Right renal cortex interstitium (tissue), 3 donors: ENCODE measurements at regions not wholly inside any gene's neighbourhood (a gene's known extent, or its start where the extent isn't known, plus 50 kb on each side); places are given as distances from the start of the nearest gene placed in this dataset.

Experiments used
- DNase-seq, 3 donors: peaks; one replicate each; pipeline ENCODE4 v3.0.0-alpha.2; 2013; ENCODE audit warnings: low read depth in 3 of 3, low spot score in 2 of 3

- no peak for DNase-seq
These were observed 1293.6 kb upstream of the TENM3 start for GRCh38 chr4:180949424-180950213.

GRCh38 chr4:180950377-180950776, 1292.8 kb upstream of the TENM3 start:
- no peak for DNase-seq

GRCh38 chr4:180951312-180951711, 1291.9 kb upstream of the TENM3 start:
- no peak for DNase-seq

GRCh38 chr4:180953572-180953971, 1289.6 kb upstream of the TENM3 start:
- DNase-seq: no peak

GRCh38 chr4:180960743-180961401, 1282.3 kb upstream of the TENM3 start:
- DNase-seq: no peak

- DNase-seq: no peak
These were observed 1280.9 kb upstream of the TENM3 start for GRCh38 chr4:180962268-180962667.

GRCh38 chr4:180966312-180966711, 1276.9 kb upstream of the TENM3 start:
- no peak for DNase-seq

GRCh38 chr4:180967936-180968335, 1275.3 kb upstream of the TENM3 start:
- no peak for DNase-seq

GRCh38 chr4:180973894-180974293, 1269.3 kb upstream of the TENM3 start:
- DNase-seq: no peak

GRCh38 chr4:180990931-180991330, 1252.3 kb upstream of the TENM3 start:
- DNase-seq: no peak

GRCh38 chr4:180993244-180993836, 1249.9 kb upstream of the TENM3 start:
- DNase-seq: no peak

GRCh38 chr4:180994722-180995121, 1248.5 kb upstream of the TENM3 start:
- DNase-seq: no peak

- DNase-seq: no peak
These were observed 1244.0 kb upstream of the TENM3 start for GRCh38 chr4:180999217-180999616.

GRCh38 chr4:181004056-181004455, 1239.1 kb upstream of the TENM3 start:
- no peak for DNase-seq

GRCh38 chr4:181006499-181007260, 1236.5 kb upstream of the TENM3 start:
- no peak for DNase-seq

- no peak for DNase-seq
These were observed 1235.5 kb upstream of the TENM3 start for GRCh38 chr4:181007751-181008150.

GRCh38 chr4:181008164-181008563, 1235.0 kb upstream of the TENM3 start:
- no peak for DNase-seq

- no peak for DNase-seq
These were observed 1230.0 kb upstream of the TENM3 start for GRCh38 chr4:181013162-181013561.

GRCh38 chr4:181017038-181017437, 1226.2 kb upstream of the TENM3 start:
- no peak for DNase-seq

GRCh38 chr4:181018472-181018871, 1224.7 kb upstream of the TENM3 start:
- no peak for DNase-seq

- DNase-seq: peak in 1 of 3 donors; percentile 21
These were observed 1224.3 kb upstream of the TENM3 start for GRCh38 chr4:181018913-181019312.
